Osteocyte (in vitro differentiated cells): ENCODE measurements at regions not wholly inside any gene's neighbourhood (a gene's known extent, or its start where the extent isn't known, plus 50 kb on each side); places are given as distances from the start of the nearest gene placed in this dataset.

ENCODE experiments used
- DNase-seq: peaks from one replicate; pipeline ENCODE4 v3.0.0; 2021; ENCODE audit warnings: mixed read lengths; ENCODE audit not compliant: unreplicated experiment; ENCODE audit errors: extremely low spot score
- H3K27ac Mint-ChIP-seq: one replicate; pipeline ENCODE4 v1.8.0; 2021; ENCODE audit warnings: mild to moderate bottlenecking, mixed read lengths; ENCODE audit not compliant: unreplicated experiment
- H3K27me3 Mint-ChIP-seq: one replicate; pipeline ENCODE4 v1.8.0; 2021; ENCODE audit warnings: mixed read lengths; ENCODE audit not compliant: unreplicated experiment
- H3K36me3 Mint-ChIP-seq: one replicate; pipeline ENCODE4 v1.8.0; 2021; ENCODE audit warnings: mixed read lengths; ENCODE audit not compliant: unreplicated experiment
- H3K4me1 Mint-ChIP-seq: one replicate; pipeline ENCODE4 v1.8.0; 2021; ENCODE audit warnings: mixed read lengths; ENCODE audit not compliant: unreplicated experiment
- H3K4me3 Mint-ChIP-seq: one replicate; pipeline ENCODE4 v1.8.0; 2021; ENCODE audit warnings: mild to moderate bottlenecking, moderate library complexity, mixed read lengths; ENCODE audit not compliant: unreplicated experiment
- H3K9me3 Mint-ChIP-seq: one replicate; pipeline ENCODE4 v1.8.0; 2021; ENCODE audit warnings: mixed read lengths; ENCODE audit not compliant: unreplicated experiment
- TF ChIP-seq, protein P1 (sequence below): fragments of 200-600 bp; sonication (generic); IDR thresholded peaks from 2 replicates; pipeline ENCODE4 v1.5.0; 2021; ENCODE audit warnings: antibody characterized with exemption, mild to moderate bottlenecking, moderate library complexity

DNA sequence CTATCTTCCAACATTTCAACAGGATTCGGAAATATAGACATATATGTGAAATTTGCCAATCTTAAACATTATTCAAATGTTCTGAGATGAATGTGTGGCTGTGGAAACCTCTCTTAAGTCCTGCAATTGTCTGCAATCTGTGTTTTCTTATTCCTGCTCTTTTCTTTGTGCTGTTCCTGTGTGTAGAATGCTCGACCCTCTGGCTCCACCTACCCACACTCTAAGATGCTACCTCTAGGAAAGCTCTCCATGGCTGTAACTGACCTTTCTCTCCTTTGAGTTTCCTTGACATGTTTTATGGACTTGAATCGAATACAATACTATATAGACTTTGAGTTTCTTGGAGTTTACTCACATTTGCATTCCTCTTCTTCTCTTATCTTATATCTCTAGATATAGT is 120.6 kb upstream of the ASTN2 start:
- Mint-ChIP-seq H3K9me3 (no peaks in the 10 kb centered on the region), H3K4me3 (no peak overlapping the region)

DNA sequence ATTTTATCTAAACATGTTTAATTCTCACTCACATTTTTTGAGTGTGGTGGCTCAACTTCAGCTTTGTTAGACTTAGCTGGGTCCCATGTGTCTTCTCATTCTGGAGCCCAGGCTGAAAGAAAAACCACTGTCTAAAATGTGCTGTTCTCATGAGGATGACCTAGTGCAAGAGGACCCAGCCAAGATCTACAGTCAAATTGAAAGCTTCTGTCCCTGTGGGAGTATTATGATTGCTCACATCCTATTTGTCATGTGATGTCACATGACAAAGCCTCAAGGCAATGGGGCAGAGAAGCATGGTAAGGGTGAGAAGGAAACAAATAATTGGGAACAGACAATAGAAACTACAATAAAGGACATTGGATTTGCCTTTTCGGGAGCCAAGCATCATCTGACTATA is 113.4 kb upstream of the ASTN2 start:
- no peaks in the 10 kb centered on the region for H3K36me3 Mint-ChIP-seq
- no peak overlapping the region for H3K27ac Mint-ChIP-seq
- DNase-seq = no peak
- TF ChIP-seq, protein P1, sequence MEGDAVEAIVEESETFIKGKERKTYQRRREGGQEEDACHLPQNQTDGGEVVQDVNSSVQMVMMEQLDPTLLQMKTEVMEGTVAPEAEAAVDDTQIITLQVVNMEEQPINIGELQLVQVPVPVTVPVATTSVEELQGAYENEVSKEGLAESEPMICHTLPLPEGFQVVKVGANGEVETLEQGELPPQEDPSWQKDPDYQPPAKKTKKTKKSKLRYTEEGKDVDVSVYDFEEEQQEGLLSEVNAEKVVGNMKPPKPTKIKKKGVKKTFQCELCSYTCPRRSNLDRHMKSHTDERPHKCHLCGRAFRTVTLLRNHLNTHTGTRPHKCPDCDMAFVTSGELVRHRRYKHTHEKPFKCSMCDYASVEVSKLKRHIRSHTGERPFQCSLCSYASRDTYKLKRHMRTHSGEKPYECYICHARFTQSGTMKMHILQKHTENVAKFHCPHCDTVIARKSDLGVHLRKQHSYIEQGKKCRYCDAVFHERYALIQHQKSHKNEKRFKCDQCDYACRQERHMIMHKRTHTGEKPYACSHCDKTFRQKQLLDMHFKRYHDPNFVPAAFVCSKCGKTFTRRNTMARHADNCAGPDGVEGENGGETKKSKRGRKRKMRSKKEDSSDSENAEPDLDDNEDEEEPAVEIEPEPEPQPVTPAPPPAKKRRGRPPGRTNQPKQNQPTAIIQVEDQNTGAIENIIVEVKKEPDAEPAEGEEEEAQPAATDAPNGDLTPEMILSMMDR = no peak
- H3K27me3 Mint-ChIP-seq = no peaks in the 10 kb centered on the region
- H3K4me1 Mint-ChIP-seq = no peaks in the 10 kb centered on the region
- no peaks in the 10 kb centered on the region for H3K9me3 Mint-ChIP-seq
- H3K4me3 Mint-ChIP-seq = no peak overlapping the region

More for the DNA sequence above, 120.6 kb upstream of the ASTN2 start:
- Mint-ChIP-seq H3K27me3 (no peaks in the 10 kb centered on the region), H3K27ac (no peak overlapping the region), H3K36me3 (no peaks in the 10 kb centered on the region), H3K4me1 (no peaks in the 10 kb centered on the region)
- DNase-seq = no peak
- TF ChIP-seq, protein P1 = no peak

DNA sequence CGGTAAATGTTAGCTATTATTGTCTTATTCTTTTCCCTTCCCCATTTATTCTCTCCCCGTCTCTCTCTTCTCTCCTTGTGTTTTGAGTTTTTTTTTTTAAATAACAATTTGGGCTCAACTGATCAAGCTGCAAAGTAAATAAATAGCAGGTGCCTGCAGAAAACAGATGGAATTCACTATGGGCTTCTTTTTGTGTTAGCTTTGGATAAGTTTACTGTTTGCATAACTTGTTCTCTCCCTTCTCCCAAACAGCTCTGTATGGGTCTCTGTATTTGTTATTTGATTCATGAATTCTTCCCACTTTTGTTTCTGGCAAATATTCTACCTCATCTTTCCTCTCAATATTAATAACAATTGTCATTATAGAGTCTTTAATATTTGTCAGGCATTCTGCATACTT is 111.8 kb upstream of the ASTN2 start:
- TF ChIP-seq, protein P1 = no peak
- H3K9me3 Mint-ChIP-seq = no peaks in the 10 kb centered on the region
- DNase-seq = no peak
- H3K27ac Mint-ChIP-seq = no peak overlapping the region
- no peaks in the 10 kb centered on the region for H3K27me3 Mint-ChIP-seq
- no peaks in the 10 kb centered on the region for H3K4me1 Mint-ChIP-seq
- no peak overlapping the region for H3K4me3 Mint-ChIP-seq
- H3K36me3 Mint-ChIP-seq = no peaks in the 10 kb centered on the region

DNA sequence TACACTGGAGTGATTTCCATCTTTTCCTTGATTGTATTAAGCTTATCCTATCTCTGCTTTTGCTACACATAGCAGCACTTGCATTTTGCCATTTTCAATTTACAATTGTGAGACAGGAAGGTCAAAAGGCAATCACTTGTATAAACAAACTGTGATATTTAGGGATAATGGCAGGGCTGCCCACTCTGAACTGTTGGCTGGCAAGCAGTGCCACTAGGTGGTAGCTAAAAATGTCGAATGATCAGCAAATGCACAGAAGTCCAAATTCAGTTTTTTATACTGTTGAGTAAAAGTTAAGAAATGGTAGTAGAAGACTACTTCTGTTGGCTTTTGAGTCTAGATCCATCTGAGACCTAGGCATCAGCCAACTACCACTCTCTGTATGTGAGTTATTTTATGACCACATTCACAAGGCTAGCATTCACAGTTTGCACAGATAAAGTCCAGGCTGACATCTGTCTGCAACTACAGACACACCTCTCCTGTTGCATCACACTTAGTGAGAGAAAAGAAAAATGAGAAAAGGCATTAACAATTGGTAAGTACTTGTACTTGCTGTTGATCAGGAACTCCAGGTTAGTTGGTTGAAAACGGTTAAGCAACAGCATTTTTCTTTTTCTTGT is 108.8 kb upstream of the ASTN2 start:
- no peaks in the 10 kb centered on the region for H3K36me3 Mint-ChIP-seq
- TF ChIP-seq, protein P1 = no peak
- H3K27me3 Mint-ChIP-seq = no peaks in the 10 kb centered on the region
- no peaks in the 10 kb centered on the region for H3K4me1 Mint-ChIP-seq
- DNase-seq = no peak
- H3K27ac Mint-ChIP-seq = no peak overlapping the region
- H3K4me3 Mint-ChIP-seq = no peak overlapping the region
- no peaks in the 10 kb centered on the region for H3K9me3 Mint-ChIP-seq

DNA sequence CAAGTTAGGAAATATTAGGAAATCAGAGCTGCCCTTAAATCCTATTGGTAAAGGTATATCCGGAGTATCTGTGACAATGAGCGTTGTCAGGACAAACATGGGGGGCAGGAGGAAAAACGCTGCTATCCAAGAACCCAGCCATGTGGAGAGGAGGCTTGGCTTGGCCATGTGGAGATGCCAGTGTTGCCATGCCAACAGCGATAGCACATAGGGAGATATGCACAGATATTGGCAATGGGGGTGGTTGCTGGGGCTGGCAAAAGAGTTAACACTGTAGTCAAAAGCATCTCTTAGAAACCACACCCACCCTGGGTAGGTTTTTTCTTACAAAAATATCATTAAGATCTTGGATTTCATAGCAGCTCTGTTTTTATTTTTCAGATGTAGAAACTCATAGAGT is 106.4 kb upstream of the ASTN2 start:
- H3K27me3 Mint-ChIP-seq = no peaks in the 10 kb centered on the region
- TF ChIP-seq, protein P1 = no peak
- no peaks in the 10 kb centered on the region for H3K4me1 Mint-ChIP-seq
- no peak overlapping the region for H3K4me3 Mint-ChIP-seq
- no peak overlapping the region for H3K27ac Mint-ChIP-seq
- H3K9me3 Mint-ChIP-seq = no peaks in the 10 kb centered on the region
- H3K36me3 Mint-ChIP-seq = no peaks in the 10 kb centered on the region
- DNase-seq = no peak
